GM21825 (cell line): ENCODE measurements at regions not wholly inside any gene's neighbourhood (a gene's known extent, or its start where the extent isn't known, plus 50 kb on each side); places are given as distances from the start of the nearest gene placed in this dataset.

Experiments used
- ATAC-seq: cut with Tn5 transposase; IDR thresholded peaks from one replicate; pipeline ENCODE4 v1.9.1; 2021; ENCODE audit warnings: mild to moderate bottlenecking, moderate library complexity; ENCODE audit not compliant: unreplicated experiment

GRCh38 chr10:131744346-131744745 lies 156.5 kb upstream of the PPP2R2D start:
- ATAC-seq = no peak

GRCh38 chr10:131745591-131745990 lies 155.2 kb upstream of the PPP2R2D start:
- ATAC-seq = no peak

GRCh38 chr10:131746241-131746711 lies 154.5 kb upstream of the PPP2R2D start:
- ATAC-seq = no peak

DNA sequence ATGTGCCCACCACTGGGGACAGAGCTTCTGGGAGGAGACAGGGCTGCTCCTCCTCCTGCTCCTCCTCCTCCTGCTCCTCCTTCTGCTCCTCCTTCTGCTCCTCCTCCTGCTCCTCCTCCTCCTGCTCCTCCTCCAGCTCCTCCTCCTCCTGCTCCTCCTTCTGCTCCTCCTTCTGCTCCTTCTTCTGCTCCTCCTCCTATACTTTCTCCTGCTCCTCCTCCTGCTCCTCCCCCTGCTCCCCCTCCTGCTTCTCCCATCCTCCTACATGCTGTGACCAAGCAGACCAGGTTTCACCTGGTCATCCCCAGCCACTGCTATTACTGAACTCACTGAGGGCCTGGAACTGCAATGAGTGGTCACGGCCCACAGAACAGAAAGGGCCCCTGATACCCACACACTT lies 154.0 kb upstream of the PPP2R2D start:
- no peak for ATAC-seq

DNA sequence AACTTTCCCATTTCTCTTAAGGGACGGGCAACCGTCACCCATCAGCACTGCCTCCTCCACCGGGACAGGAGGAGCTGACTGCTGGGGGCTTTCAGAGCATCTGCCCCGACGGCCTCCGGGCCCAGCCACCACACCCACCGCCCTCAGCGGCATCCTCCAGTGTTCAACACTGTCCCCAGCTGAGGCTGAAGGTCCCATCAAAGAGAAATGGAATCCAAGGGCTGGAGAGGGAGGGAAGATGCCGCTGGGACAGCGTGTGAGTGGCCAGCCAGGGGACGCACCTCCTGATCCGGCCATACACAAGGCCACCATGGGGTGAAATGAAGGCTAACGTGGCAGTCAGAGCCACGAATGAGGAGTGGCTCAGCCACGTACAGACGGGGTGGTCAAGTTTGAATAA lies 153.6 kb upstream of the PPP2R2D start:
- ATAC-seq = no peak

GRCh38 chr10:131747791-131748190 lies 153.0 kb upstream of the PPP2R2D start:
- no peak for ATAC-seq

DNA sequence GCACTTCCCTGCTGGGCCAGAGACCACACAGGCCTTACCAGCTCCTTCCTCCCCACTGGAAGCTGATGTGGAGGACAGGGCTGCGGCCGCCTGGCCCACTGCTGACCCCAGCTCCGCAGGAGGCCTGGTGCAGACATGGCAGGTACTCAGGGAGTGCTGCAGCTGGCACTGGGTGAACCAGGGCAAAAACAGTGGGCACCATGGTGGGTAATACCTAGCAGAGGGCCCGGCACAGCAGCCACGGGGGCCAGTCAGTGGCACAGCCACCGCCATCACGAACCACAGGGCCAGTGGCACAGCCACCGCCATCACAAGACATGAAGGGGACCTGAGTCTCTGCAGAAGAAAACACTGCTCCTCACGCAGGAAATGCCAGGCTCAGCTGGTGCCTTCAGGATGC lies 152.6 kb upstream of the PPP2R2D start:
- no peak for ATAC-seq

DNA sequence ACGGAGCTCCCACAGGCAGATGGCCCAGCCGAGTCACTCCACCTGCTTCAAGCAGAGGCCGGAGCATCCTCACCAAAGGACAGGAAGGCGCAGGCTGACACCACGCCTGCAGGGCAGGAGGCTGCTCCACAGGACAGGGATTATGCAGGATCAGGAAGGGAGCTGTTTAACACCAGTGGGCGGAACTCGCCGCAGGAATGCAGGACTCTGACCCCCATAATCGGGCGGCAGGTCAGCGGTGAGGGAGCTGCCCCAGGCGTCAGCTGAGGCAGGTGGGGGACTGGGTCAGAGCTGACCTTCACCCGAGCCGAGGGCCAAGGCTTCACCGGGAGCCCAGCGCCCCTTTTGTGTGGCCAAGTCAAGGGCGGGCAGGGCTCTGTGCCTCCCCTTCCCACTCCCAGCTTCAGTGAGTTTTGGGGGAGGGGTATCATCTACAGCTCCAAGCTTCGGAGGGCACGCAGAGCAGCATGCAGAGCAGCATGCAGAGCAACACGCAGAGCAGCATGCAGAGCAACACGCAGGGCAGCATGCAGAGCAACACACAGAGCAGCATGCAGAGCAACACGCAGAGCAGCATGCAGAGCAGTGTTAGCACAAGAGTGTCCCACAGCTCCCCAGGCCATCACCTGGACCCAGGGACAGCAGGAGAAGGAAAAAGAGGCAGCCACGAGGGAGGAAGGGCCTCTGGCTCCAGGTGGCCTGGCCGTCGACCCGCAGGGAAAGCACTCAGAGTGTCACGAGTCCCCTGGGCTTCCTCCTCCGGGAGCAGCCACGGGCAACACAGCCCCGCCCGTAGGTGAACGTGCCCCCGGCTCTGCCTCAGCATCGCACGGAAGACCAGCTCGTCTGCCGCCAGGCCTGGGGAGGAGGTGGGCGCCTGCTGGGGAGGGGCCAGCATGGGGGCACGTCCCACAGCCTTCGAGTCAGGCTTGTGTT lies 151.7 kb upstream of the PPP2R2D start:
- no peak for ATAC-seq

- ATAC-seq = no peak
These were observed 151.1 kb upstream of the PPP2R2D start for GRCh38 chr10:131749767-131750142.

DNA sequence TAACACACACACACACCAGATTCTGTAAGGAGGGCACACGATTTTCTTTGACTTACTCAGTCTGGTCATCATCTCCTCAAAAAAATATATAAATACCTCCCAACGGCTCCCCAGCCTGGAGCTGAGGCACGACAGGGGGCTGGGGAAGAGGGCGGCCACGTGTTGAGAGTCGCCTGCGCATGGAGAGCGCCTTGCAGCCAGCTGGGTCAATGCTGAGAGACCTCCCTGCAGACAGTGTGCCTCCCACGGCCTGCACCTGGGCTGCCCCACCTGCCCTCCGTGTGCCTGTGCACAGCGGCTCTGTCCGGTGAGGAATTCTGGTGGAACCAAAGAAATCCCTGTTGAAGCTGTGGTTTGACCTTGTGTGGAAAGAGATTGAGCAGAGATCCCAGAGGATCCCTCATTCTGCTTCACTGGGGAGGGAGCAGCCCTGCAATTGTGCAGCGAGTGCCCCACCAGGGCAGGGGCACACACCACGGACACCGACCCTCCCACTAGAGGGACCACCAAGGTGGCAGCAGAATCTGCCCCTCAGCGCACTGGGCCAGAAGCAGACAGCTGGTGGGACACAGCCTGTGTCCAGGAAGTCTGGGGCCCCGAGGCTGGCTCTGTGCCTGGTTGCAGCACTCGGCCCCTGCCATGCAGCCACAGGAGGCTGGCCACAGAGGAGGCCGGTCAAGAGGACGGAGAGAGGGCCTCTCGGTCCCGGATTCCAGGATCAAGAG lies 150.5 kb upstream of the PPP2R2D start:
- ATAC-seq = no peak

- ATAC-seq = no peak
These were observed 149.6 kb upstream of the PPP2R2D start for GRCh38 chr10:131750973-131751826.

GRCh38 chr10:131751827-131752775 lies 148.7 kb upstream of the PPP2R2D start:
- ATAC-seq = no peak

DNA sequence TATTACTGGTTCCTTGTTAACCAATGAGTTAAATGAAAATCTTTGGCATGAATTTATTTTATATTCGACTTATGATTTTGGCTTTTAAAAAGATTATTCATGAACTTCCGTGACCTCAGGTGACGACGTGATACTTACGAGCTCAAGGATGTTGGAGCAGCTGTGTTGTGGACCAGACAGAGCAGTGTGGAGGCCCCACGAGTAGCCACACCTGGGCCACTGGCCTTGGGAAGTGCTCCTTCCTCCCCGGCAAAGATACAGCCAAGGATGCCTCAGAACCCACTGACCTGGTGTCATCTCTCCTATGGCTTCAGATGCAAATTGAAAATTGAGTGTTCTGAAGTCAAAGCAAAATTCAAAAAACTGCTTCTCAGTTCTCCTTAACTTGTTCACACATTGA lies 147.5 kb upstream of the PPP2R2D start:
- no peak for ATAC-seq

DNA sequence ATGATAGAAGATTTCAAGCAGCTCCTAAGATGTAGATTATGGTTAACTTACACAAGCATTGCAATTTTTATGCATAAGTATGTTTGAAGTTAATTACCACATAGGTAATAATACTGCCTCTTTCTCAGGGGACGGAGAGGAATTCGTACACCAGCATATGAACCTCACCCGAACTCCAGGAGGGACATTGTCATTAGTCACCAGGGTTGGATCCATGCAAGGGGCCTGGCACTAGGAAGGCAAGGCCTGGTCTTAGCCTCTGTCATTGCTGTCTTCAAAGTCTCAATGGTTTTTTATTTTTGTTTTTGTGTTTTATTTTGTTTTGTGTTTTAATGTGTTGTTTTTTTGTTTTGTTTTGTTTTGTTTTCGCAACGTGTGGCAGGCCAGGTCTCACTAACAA lies 145.6 kb upstream of the PPP2R2D start:
- ATAC-seq = no peak

DNA sequence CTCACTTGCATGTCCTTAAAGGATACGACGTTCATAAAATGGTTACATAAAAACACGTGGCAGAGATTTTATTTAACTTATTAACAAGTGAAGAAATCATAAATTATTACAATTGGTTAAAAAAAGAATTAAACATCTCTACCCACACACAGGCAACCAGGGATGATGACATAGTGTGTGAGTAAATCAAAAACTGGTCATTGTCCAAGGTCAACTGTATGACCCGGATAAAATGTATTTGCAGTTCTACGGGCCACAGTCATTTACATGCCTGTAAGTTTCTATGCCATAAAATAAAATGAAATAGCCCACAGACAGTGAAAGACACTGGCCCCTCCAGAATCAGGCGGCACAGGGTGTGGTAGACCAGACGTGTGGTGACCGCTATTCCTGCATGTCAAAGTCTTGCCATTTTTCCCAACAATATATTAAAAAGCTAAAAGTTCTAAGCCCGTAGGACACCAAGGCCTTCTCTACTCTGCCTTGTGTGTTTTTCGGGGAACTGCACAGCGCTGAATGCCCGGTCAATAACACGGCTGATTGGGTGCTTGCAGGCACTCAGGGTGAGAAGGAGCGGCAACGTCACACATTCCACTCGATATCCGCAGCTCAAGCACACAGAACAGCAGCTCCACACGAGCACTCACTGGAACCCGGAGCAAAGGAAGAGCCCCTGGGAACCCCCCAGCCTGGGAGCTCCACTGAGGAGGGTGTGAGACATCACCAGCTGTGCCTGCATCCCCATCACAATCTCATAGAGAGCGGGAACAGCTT lies 143.3 kb upstream of the PPP2R2D start:
- ATAC-seq = no peak

DNA sequence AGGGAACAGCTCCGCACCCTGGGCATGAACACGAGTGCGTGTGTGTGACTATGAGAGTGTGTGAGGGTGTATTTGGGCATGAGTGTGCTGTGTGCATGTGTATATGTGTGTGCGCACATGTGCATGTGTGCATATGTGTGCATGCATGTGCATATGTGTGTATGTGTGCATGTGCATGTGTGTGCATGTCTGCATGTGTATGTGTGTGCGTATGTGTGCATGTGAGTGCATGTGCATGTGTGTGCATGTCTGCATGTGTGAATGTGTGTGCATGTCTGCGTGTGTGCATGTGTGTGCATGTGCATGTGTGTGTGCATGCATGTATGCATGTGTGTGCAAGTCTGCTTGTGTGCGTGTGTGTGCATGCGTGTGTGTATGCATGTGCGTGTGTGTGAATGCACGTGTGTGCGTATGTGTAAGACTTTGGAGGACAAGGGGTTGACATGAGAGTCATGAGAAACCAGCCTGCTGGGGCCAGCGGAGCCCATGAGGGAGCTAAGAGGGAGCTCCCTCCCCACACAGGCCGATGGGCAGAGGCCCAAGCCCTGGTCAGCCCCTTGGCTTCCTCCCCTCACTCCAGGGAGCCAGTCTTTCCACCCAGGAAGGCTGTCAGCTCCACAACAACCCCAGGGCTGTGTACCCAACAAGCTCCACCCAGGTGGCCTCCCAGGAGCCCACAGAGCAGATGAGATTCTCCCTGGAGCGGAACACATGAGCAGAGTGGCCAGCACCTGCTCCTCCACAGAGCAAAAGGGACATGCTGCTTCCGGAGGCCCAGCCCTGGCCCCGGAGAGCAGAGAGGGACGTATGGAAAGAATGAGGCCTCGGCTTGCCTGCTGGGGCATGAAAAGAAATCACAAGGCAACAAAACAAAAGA lies 142.5 kb upstream of the PPP2R2D start:
- ATAC-seq = no peak

DNA sequence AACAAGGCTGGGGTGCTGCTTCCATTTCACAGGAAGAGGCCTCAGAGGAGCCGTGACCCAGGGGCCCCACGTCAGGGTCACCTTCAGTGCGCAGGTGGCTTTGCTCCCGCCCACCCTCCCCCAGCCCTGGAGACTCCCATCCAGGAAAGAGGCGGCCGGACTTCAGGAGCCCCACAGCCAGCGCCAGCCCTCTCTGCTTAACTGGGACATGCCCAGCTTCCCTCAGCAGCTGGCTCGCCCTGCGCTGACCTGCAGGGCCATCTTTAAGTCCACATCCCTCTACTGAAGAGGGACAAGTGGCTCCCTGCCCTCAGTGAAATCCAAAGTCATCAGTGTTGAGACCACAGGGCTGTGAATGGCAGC lies 141.9 kb upstream of the PPP2R2D start:
- no peak for ATAC-seq

GRCh38 chr10:131759347-131759746 lies 141.5 kb upstream of the PPP2R2D start:
- no peak for ATAC-seq
